HG03432 (cell line): ENCODE measurements at regions not wholly inside any gene's neighbourhood (a gene's known extent, or its start where the extent isn't known, plus 50 kb on each side); places are given as distances from the start of the nearest gene placed in this dataset.
A peak's percentile ranks its signal among the peaks of the same experiment; 100 is the strongest.

Experiments
- ATAC-seq: cut with Tn5 transposase; IDR thresholded peaks from one replicate; pipeline ENCODE4 v1.9.1; 2021; ENCODE audit warnings: mild to moderate bottlenecking, moderate library complexity; ENCODE audit not compliant: unreplicated experiment

DNA sequence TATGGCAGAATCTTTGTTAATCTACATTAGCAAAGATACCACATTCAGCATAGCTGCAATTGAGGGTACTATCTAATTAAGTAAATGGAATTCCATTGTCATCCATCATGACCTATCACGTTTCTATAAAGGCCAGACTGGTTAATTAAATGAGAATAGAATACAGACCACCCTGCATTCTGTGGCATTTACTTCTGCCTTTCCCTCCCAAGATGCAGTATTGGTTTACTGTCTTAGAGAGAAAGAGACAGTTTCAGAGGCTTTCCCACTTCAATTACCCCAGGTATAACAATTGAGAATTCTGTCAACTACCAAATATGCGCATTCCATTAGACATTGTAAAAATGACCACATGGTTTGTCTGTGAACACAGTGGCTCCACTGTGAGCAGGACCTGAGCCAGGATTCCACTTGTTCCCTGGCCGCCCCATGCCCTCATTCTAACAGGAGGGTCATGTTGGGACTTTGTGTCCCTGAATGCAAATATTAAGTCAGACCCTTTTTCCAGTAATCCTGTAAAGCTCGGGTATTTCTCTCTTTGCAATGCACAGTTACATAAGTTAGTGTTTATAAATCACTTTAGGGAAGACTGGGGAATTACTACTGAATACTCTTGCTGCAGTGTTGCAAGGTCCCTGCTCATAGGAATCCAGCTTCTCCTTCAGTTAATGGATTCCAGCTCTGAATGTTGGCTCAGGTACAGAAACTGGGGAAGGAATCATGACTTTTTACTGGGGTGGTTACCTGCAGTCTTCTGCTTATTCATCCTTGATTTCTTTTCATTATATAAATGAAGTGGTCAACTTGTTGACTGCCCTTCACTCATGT lies 261.0 kb downstream of the PDGFC start:
- ATAC-seq = no peak

DNA sequence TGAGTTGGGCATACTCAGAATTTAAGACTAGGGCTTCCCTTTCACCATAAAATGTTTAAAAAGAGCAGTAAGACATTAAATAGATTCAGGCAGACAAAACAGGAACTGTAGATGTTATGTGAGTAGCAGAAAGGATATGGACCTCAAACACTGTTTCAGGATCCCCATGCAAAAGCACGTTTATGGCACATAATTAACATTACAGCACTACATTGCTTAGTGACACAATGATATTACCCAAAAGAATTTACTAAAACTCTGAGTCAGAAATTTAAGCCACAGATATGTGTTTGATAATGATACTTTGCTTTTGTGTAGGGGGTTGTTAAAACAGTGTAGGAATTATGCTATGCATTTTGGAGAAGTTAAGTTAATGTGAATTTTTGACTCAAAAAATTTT lies 266.3 kb downstream of the PDGFC start:
- no peak for ATAC-seq

GRCh38 chr4:156695163-156695562 lies 276.4 kb downstream of the PDGFC start:
- ATAC-seq = no peak

DNA sequence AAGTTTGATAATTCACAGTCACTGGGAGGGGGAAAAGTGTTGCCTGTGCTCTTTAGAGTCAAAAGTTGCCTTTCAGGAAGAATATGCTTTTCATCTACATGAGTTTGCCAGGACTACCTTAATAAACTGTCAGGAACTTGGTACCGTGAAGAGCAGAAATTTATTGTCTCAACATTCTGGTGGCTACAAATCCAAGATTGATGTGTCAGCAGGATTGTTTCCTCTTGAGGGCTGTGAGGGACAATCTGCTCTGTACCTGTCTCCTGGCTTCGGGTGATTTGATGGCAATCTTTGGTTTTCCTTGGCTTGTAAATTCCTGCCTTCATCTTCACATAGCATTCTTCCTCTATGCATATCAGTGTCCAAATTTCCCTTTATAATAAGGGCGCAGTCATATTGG lies 277.2 kb downstream of the PDGFC start:
- ATAC-seq = no peak

DNA sequence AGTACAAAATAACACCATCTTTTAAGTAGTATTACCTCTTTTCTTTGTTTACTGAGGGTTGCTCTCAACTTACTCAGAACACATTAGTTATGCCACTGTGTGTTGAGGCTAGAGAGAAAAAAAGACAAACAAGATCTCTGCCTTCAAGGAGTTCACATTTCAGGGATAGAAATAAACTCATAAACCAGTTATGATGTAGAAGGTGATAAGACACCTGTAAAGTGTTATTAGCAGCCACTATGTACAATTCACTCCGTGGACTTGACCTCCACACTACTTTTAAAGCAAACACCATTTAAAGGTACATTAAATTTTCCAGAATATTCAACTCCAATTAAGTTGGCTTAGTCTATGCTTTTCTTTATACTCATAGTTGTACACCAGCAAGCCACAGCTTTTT lies 278.0 kb downstream of the PDGFC start:
- ATAC-seq = no peak

DNA sequence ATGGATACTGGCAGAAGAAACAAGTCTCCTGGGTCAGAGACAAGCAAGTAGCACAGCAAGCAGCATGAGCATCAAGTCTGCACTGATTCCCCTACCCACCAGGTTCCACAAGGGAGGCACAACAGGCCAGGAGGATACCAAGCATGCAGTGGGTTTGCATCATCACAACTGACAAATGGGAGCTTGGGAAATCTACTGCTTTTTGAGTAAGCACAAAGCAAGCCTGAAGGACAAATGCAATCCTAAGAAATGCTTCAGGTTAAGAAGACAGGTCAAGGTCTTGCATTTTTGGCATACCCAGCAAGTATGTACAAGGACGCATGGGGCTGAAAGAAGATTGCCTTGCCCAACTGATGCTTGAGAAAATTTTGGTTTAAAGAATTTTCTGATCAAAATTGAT lies 279.6 kb downstream of the PDGFC start:
- ATAC-seq = no peak

DNA sequence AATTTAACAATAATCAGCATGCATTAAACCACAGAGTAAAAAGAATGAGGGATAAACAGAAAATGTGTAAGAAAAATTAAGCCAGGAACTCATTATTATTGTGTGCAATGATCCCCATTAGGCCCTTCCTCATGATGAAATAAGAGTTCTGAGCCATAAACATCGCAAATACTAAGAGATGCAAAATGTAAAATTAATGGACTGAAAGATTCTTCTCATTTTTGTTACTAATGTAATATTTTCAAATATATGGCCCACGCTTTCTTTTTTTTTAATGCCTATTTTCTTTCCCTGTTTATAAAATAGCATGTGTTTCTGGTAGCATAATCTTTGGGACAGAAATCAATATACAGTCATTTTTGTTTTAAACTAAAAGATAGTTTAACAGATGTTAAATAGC lies 281.0 kb downstream of the PDGFC start:
- ATAC-seq = no peak

DNA sequence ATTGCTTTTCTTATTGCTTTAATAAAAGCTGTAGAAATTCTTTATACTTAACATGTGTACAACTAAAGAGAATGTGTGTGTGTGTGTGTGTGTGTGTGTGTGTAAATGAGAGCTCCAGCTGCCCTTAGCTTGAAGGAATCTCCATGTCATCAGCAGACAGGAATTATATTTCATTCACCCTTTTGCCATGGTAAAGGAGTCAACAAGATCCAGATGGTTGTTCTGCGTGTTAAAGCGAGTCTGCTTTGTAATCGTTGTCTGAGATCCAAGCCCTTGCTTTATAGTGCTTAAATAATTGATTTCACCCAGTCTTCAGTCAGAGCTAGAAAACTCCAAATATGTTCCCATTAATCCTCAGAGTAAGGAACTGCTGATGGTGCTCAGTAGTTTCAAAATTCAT lies 285.5 kb downstream of the PDGFC start:
- no peak for ATAC-seq

GRCh38 chr4:156685308-156685707 lies 286.3 kb downstream of the PDGFC start:
- ATAC-seq = no peak

- ATAC-seq = no peak
Observed at GRCh38 chr4:156677656-156678055, 293.9 kb downstream of the PDGFC start.

DNA sequence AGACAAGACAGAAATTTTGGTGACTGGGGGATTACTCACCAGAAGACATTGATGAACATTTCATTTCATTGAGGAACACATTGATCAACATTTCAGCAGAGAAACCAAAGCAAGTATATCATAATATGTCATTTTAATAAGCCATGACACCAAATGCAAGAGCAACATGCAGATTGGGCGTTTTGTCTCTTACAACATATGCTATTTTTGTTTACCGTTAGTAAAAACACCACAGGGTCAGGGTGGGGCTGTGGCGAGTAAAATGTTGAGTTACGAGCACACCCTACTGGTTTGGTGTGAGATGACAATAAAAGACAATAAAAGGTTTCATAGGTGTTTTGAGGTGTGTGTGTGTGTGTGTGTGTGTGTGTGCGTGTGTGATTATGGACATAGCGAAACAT lies 294.5 kb downstream of the PDGFC start:
- ATAC-seq = peak; percentile 55

DNA sequence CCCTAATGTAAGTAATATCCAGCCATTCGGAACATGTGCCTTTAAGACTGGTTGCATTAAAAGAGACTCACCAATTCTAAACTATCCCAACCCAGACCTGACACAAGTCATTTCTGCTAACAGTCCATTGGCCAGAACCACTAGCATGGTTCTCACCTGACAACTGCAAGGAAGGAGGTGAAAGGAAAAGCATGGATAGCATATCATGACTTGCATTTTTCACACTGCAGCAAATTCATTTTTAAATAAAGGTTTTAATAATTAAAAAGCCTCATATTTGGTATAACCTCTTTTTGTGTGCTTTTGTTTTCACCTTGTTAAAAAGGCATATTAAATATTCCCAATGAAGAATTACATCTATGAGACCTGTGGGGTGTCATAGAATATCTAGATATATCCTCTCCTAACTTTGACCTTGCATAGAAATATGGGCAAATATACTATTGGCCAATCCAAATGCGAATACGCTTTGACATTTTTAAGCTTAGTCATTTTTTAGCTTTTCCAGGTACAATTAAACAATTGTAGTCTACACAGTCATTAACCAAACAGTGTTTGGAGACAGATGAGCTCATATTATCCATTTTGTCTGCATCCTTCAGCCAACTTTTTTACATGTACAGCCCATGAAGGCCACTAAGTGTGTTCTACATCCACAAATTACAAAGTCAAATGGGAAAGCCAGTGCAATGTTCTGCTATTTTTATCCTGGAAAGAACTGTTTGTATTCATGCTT lies 295.3 kb downstream of the PDGFC start:
- ATAC-seq = no peak

DNA sequence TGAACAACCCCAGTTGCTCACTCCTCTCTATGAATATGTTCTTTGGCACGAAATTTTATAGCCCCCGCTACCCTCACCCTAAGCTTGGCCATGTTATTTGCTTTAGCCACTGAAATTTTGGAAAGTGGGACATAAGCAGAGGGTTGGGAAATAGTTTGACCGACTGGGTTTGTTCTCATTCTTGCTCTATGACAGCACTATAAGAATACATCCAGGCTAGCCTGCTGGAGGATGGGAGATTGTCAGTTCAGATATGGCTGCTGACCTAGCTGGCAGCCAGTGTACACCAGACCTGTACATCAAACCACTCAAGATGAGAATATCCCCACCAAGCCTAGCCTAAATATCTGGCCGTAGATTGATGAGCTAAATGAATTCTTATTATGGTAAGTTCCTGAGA lies 298.1 kb downstream of the PDGFC start:
- no peak for ATAC-seq

GRCh38 chr4:156672492-156673305 lies 298.9 kb downstream of the PDGFC start:
- ATAC-seq = no peak

- peak; percentile 66 for ATAC-seq
Observed at GRCh38 chr4:156665780-156666366, 305.7 kb downstream of the PDGFC start.

DNA sequence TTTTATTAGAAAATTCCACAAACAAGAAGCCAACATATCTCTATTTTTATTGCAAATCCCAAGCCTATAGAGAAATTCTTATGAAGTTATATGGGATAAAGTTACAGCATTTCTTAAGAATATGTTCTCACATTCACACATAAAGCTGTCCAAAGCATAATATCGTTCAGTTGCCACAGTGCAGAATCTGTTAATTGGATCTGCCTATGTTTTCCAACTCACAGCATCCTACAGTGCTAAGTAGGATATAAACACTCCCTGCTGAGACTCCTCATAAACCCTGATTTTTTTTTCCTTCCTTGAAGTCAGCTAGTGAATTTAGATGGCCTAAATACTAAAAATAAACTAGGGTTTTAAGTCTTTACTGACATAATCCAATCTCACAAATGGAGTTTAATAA lies 307.9 kb downstream of the PDGFC start:
- ATAC-seq = no peak

DNA sequence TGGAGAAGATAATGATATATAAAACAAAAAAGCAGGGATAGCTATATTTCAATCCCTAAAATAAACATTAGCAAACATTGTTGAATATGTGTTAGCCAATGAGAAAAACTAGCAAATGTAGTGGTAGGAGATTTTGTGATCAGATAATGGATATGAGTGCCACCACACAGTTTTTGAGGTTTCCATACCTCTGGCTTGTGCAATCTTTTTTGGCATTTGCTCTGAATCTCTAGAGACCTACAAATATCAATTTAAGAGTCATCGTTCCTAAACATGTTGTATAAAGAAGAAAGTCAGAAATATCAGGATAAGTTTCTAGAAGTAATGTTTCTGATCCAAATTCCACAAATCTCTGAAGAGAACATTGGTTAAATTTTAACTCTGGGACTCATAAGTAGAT lies 308.7 kb downstream of the PDGFC start:
- ATAC-seq = no peak

DNA sequence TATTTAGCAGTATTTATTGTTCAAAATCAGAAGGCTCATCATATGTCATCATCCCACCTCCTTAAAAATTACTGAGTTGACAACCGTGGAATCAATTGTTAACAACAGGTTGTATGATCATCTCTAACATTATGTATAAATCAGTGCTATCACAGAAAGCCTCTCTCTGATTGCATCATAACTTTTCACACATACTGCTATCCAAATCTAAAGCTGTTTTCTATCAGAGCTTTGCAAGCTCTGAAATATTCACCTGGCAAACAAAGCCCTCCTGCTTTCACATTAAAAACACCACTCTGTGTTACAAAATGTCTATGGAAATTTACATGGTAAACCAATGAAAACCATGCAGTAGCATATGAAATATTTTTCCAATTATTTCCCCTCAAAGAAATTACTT lies 310.0 kb downstream of the PDGFC start:
- no peak for ATAC-seq

GRCh38 chr4:156660465-156660864 lies 311.1 kb downstream of the PDGFC start:
- ATAC-seq = no peak

- no peak for ATAC-seq
Observed at GRCh38 chr4:156659983-156660382, 311.6 kb downstream of the PDGFC start.

DNA sequence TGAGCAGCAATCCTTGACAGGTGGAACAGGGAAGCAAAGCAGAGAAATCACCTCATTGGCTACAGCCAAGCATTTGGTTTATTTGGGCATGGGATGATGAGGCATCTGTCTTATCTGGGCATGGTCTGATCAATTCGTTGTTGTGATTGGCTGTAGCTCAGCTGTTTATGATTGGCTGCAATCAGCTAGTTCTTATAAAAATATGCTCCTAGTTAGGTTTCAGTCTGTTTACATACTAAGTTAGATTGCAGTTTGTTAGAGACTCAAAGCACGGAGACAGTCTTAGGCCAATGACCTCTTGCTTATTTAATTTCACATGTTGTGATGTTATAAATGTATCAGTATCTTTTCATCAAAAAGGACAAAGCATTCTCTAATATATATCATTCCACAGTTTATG lies 312.0 kb downstream of the PDGFC start:
- ATAC-seq = no peak
